HG03460 (cell line): ENCODE measurements at regions not wholly inside any gene's neighbourhood (a gene's known extent, or its start where the extent isn't known, plus 50 kb on each side); places are given as distances from the start of the nearest gene placed in this dataset.
"Not testable (repeated sequence)": the region's sequence is repeated elsewhere in the genome, so short reads cannot be mapped to it uniquely, and the experiment has no call there.

ENCODE experiments used
- ATAC-seq: cut with Tn5 transposase; IDR thresholded peaks from one replicate; pipeline ENCODE4 v1.9.1; 2021; ENCODE audit not compliant: unreplicated experiment

GRCh38 chr1:189977184-189977583, 500.5 kb downstream of the BRINP3 start:
- ATAC-seq: no peak

GRCh38 chr1:189983166-189983890, 494.3 kb downstream of the BRINP3 start:
- ATAC-seq: no peak

DNA sequence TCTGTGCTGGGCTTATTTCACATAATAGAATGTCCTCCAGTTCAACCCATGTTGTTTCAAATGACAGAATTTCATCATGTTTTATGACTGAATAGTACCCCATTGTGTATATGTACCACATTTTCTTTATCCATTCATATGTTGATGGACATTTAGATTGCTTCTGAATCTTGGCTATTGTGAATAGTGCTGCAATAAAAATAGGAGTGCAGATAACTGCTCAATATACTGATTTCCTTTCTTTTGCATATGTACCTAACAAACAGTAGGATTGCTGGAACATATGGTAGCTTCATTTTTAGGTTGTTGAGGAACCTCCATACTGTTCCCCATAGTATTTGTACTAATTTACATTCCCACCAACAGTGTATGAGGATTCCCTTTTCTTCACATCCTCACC, 491.1 kb downstream of the BRINP3 start:
- no peak for ATAC-seq

GRCh38 chr1:189987509-189987908, 490.2 kb downstream of the BRINP3 start:
- ATAC-seq: no peak

DNA sequence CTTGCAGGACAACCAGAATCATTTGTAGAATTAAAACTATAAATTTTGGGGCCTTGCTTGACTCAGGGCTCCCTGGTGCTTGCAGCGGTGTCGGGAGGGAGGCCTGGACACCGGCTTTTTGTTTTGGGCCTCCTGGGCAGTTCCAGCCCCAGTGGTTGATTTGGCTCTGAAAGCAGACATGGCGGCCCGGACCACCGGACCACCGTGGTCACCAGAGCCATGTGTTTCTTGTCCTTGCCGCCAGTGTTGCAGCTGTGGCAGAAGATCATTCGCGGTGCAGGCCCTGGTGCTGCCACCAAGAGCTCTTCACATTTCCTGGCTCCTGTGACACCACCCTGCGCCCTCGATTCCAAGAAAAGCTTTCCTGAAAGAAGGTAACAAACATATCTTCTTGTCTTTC, 484.8 kb downstream of the BRINP3 start:
- ATAC-seq: no peak

DNA sequence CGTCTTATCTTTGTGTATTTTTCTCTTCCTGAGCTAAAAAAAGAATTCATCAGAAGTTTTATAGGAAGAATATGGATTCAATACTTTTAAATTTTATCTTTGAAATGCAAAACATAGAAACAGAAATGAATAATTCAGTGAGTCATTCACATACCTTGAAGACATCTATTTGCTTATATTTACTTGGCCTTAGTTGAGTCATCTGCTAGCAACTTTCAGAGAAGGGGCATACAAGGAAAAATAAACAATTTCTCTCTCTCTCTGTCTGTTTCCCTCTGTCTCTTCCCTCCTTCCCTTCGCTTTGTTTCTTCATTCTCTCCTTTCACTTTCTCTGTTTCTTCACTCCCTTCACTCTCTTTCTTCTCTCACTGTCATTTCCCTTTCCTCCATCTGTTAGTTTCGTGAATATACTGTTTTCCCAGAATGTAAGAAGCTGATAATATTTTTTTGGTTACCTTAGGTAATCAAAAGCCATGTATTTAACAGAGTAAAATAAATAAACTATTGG, 477.2 kb downstream of the BRINP3 start:
- no peak for ATAC-seq

DNA sequence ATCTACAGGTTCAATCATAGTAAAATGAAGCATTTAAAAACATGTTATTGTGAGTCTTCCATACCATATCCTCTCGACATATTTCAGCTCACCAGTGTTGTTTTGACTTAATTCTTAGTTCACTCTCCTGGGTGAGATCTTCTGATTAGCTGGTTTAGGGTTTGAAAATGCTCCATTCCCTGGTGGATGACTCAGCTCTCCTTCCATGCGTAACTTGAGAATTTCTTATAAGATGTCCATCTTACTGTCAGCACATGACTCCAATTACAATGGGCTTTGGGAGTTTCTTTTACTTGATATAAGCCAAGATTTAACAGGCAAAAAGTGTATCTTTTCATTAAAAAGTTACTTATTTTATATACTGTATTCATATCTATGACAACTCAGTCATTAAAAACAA, 476.5 kb downstream of the BRINP3 start:
- no peak for ATAC-seq

GRCh38 chr1:190003376-190003775, 474.3 kb downstream of the BRINP3 start:
- ATAC-seq: no peak

DNA sequence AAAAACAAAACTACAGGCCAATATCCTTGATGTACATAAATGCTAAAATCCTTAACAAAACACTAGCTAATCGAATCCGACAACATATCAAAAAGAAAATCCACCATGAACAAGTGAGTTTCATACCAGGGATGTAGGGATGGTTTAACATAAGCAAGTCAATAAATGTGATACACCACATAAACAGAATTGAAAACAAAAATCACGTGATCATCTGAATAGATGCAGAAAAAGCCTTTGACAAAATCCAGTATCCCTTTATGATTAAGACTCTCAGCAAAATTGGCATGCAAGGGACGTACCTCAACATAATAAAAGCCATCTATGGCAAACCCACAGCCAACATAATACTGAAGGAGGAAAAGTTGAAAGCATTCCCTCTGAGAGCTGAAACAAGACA, 466.1 kb downstream of the BRINP3 start:
- ATAC-seq: no peak

GRCh38 chr1:190019151-190019550, 458.5 kb downstream of the BRINP3 start:
- ATAC-seq: not testable (repeated sequence)

DNA sequence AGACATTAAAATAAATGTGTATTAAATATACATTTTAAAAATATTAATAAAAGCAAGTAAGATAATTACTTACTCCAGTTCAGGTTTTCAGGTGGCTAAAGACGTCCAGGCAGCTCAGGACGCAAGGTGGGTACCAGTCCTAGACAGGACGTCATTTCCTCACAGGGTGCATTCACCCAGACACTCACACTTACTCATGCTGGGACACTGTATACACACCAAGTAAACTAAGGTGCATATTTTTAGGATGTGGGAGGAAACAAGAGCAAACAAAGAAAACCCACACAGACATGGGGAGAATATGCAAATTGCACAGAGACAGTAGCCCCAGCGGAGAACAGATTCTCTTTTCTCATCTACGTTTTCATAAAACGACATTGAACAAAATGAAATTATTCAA, 457.9 kb downstream of the BRINP3 start:
- ATAC-seq: no peak

GRCh38 chr1:190022709-190023108, 455.0 kb downstream of the BRINP3 start:
- ATAC-seq: no peak

DNA sequence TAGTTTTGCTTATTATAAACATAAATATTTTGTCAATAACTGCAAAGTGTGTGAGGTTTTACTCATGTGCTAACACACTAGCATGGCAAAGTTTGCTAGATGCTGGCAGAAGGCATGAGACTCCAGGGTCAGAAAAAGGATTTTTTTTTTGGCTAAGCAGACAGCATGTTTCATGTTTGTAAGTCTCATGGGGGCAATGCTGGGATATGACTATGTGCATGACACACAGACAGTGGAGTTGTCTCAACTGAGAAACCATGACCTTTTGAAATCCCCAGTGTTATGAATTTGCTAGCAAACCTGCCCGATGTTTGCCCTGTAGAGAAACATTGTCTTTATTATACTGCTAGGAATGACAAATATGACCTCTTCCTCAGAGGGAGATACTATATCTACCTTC, 448.2 kb downstream of the BRINP3 start:
- ATAC-seq: no peak

GRCh38 chr1:190043655-190044054, 434.0 kb downstream of the BRINP3 start:
- no peak for ATAC-seq

DNA sequence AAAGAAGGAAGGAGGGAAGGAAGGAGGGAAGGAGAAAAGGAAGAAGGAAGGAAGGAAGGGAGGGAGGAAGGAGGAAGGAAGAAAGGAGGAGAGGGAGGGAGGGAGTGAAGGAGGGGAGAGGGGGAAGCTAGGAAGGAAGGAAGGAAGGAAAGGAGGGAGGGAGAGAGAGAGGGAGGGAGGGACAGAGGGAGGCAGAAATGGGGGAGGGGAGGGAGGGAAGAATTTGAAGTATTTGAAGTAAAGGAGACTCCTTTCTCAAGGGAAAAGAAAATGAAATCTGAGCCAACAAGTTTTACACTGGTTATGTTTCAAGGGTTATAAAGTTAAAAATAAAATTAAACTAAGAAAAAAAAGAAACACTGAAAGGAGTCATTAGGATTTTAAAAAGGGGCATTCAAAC, 431.4 kb downstream of the BRINP3 start:
- ATAC-seq: no peak
